ENCODE measurements at regions not wholly inside any gene's neighbourhood (a gene's known extent, or its start where the extent isn't known, plus 50 kb on each side); places are given as distances from the start of the nearest gene placed in this dataset.

- Histone ChIP-seq H3K4me1 (ENCODE audit: low read depth, poor library complexity, severe bottlenecking) (no peaks in the 10 kb centered on the region), H4K20me1 (ENCODE audit: insufficient read depth) (no peaks in the 10 kb centered on the region), H2AFZ (ENCODE audit: low read depth) (no peak overlapping the region), H3K4me3 (IDR thresholded peaks at IDR 0.05; ENCODE audit: insufficient read depth, low read depth, low read length) (no peak overlapping the region), H3K36me3 (ENCODE audit: insufficient read depth) (no peaks in the 10 kb centered on the region), H3K4me2 (no peak overlapping the region), H3K79me2 (ENCODE audit: insufficient read depth, low read depth) (no peaks in the 10 kb centered on the region), H3K9ac (no peak overlapping the region), H3K27ac (no peak overlapping the region), H3K27me3 (ENCODE audit: insufficient read depth, low read depth) (no peaks in the 10 kb centered on the region)
- no peak for TF ChIP-seq CTCF (conservative IDR thresholded peaks at IDR 0.05; ENCODE audit: low read depth, low read length)
Observed at GRCh38 chr16:66220702-66221101, 145.8 kb upstream of the CDH5 start.

GRCh38 chr16:66219491-66219890, 147.0 kb upstream of the CDH5 start:
- H3K4me3 ChIP-seq (IDR thresholded peaks at IDR 0.05; ENCODE audit: insufficient read depth, low read depth, low read length) = no peak overlapping the region
- H3K9ac ChIP-seq = no peak overlapping the region
- no peak overlapping the region for H3K27ac ChIP-seq
- H3K4me2 ChIP-seq = no peak overlapping the region
- H3K36me3 ChIP-seq (ENCODE audit: insufficient read depth) = no peaks in the 10 kb centered on the region
- TF ChIP-seq CTCF (conservative IDR thresholded peaks at IDR 0.05; ENCODE audit: low read depth, low read length) = no peak
- H3K4me1 ChIP-seq (ENCODE audit: low read depth, poor library complexity, severe bottlenecking) = no peaks in the 10 kb centered on the region
- no peaks in the 10 kb centered on the region for H3K79me2 ChIP-seq (ENCODE audit: insufficient read depth, low read depth)
- no peak overlapping the region for H2AFZ ChIP-seq (ENCODE audit: low read depth)
- H3K27me3 ChIP-seq (ENCODE audit: insufficient read depth, low read depth) = no peaks in the 10 kb centered on the region
- no peaks in the 10 kb centered on the region for H4K20me1 ChIP-seq (ENCODE audit: insufficient read depth)

- no peak for TF ChIP-seq CTCF (conservative IDR thresholded peaks at IDR 0.05; ENCODE audit: low read depth, low read length)
Observed at GRCh38 chr16:66212428-66212827, 154.1 kb upstream of the CDH5 start.

GRCh38 chr16:66211651-66212050, 154.8 kb upstream of the CDH5 start:
- Histone ChIP-seq H3K4me2 (no peak overlapping the region), H4K20me1 (ENCODE audit: insufficient read depth) (no peaks in the 10 kb centered on the region), H3K4me3 (IDR thresholded peaks at IDR 0.05; ENCODE audit: insufficient read depth, low read depth, low read length) (no peak overlapping the region), H3K36me3 (ENCODE audit: insufficient read depth) (no peaks in the 10 kb centered on the region), H3K9ac (no peak overlapping the region), H3K4me1 (ENCODE audit: low read depth, poor library complexity, severe bottlenecking) (no peaks in the 10 kb centered on the region), H2AFZ (ENCODE audit: low read depth) (no peak overlapping the region), H3K27me3 (ENCODE audit: insufficient read depth, low read depth) (no peaks in the 10 kb centered on the region), H3K27ac (no peak overlapping the region), H3K79me2 (ENCODE audit: insufficient read depth, low read depth) (no peaks in the 10 kb centered on the region)
- TF ChIP-seq CTCF (conservative IDR thresholded peaks at IDR 0.05; ENCODE audit: low read depth, low read length) = no peak

More at GRCh38 chr16:66212428-66212827, 154.1 kb upstream of the CDH5 start:
- Histone ChIP-seq H3K27me3 (ENCODE audit: insufficient read depth, low read depth) (no peaks in the 10 kb centered on the region), H4K20me1 (ENCODE audit: insufficient read depth) (no peaks in the 10 kb centered on the region), H3K36me3 (ENCODE audit: insufficient read depth) (no peaks in the 10 kb centered on the region), H3K4me2 (no peak overlapping the region), H3K27ac (no peak overlapping the region), H2AFZ (ENCODE audit: low read depth) (no peak overlapping the region), H3K4me3 (IDR thresholded peaks at IDR 0.05; ENCODE audit: insufficient read depth, low read depth, low read length) (no peak overlapping the region), H3K4me1 (ENCODE audit: low read depth, poor library complexity, severe bottlenecking) (no peaks in the 10 kb centered on the region), H3K9ac (no peak overlapping the region), H3K79me2 (ENCODE audit: insufficient read depth, low read depth) (no peaks in the 10 kb centered on the region)
